Uterus (tissue), 2 donors: ENCODE measurements at regions not wholly inside any gene's neighbourhood (a gene's known extent, or its start where the extent isn't known, plus 50 kb on each side); places are given as distances from the start of the nearest gene placed in this dataset.

Source experiments
- CTCF ChIP-seq, 4 experiments: fragments of 200-600 bp in 2 of 4; fragments of 450-650 bp in 2 of 4; sonication (generic) in 2 of 4; IDR thresholded peaks; one replicate each; pipeline ENCODE4 v1.5.1; 2016 to 2019; ENCODE audit warnings: antibody characterized with exemption in 4 of 4, mild to moderate bottlenecking in 2 of 4, moderate library complexity in 1 of 4
- POLR2A ChIP-seq, 2 donors: fragments of 450-650 bp; IDR thresholded peaks; one replicate each; pipeline ENCODE4 v1.6.1; 2016; ENCODE audit warnings: antibody characterized with exemption in 2 of 2, mild to moderate bottlenecking in 1 of 2, moderate library complexity in 1 of 2

DNA sequence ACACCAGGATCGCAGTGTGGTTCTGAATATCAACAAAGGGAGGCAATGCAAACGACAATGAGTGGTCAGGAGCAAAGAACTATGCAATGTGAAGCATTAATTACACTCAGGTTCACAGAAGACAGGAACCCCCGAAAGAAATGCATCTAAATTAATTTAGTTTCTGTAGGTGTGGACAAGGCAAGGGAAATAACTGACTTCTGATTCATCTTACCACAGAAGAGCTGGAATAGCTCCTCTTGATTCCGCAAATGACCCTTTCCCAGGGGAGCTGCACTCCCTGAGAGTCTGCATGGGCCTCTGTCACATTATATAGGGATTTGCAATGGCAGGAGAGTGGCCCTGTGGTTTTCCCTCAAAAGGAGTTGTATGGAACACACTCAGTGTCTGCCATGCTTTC is 263.9 kb upstream of the APCDD1 start:
- TF ChIP-seq CTCF (IDR thresholded peaks at IDR 0.05), result no peak
- no peak for TF ChIP-seq POLR2A (IDR thresholded peaks at IDR 0.05)
